Motor neuron (in vitro differentiated cells): ENCODE measurements at regions not wholly inside any gene's neighbourhood (a gene's known extent, or its start where the extent isn't known, plus 50 kb on each side); places are given as distances from the start of the nearest gene placed in this dataset.
A peak's percentile ranks its signal among the peaks of the same experiment; 100 is the strongest.

Source experiments
- ATAC-seq, 8 experiments: fragments of 200-7000 bp; cut with Tn5 transposase; replicated peaks in 6 of 8; 2 replicates each; pipeline ENCODE4 v1.8.0; 2021; ENCODE audit warnings: mild to moderate bottlenecking in 8 of 8, moderate library complexity in 8 of 8
- H3K27ac ChIP-seq, 2 donors: fragments of 250-450 bp; sonication (Bioruptor Pico); 2 replicates each; pipeline ENCODE4 v1.9.0; 2021; ENCODE audit warnings: antibody characterized with exemption in 2 of 2, mild to moderate bottlenecking in 2 of 2, moderate library complexity in 1 of 2
- H3K4me1 ChIP-seq, 2 donors: fragments of 250-450 bp; sonication (Bioruptor Pico); replicated peaks in 1 of 2; 2 replicates each; pipeline ENCODE4 v1.6.1; 2021; ENCODE audit warnings: antibody characterized with exemption in 2 of 2, mild to moderate bottlenecking in 2 of 2, moderate library complexity in 1 of 2
- H3K4me3 ChIP-seq, 5 donors: fragments of 250-450 bp; sonication (Bioruptor Pico); 2 replicates each; pipeline ENCODE4 v1.9.0; 2021; ENCODE audit warnings: antibody characterized with exemption in 5 of 5, mild to moderate bottlenecking in 5 of 5, moderate library complexity in 4 of 5
- WGBS, 10 experiments: fragments of 450-650 bp; shearing (Covaris generic); methylation state at CpG; one replicate each; pipeline ENCODE4 v1.0.0; 2022; 5-methylcytosine and 5-hydroxymethylcytosine counted together
- in situ Hi-C, 9 experiments: fragments of 400-800 bp; cut with MboI; loops; one replicate each; pipeline ENCODE4 v1.15.0; 2021; ENCODE audit warnings: low sequenced_read_pairs in 9 of 9, low pct_unique_long_range_greater_than_20kb in 2 of 9; ENCODE audit not compliant: unreplicated experiment in 9 of 9

- Histone ChIP-seq H3K4me1 (peaks cover 13 to 18% of the 10 kb centered on the region in 2 donors), H3K4me3 (no peak overlapping the region), H3K27ac (peak overlapping the region; percentile 41 to 62)
- in situ Hi-C loops = no loop called here
- no peak for ATAC-seq
Observed at GRCh38 chr16:26901983-26902382, 164.7 kb upstream of the C16orf82 start.

- in situ Hi-C loops = no loop called here
- H3K4me1 ChIP-seq = peaks cover 16 to 30% of the 10 kb centered on the region in 2 donors
- H3K27ac ChIP-seq = no peak overlapping the region
- WGBS, 10 experiments = 0 to 100% (median 71%) methylated on average over 1 to 2 of the region's 2 CpGs; no CpG with 5 or more reads in 3 of the 10 experiments
- no peak overlapping the region for H3K4me3 ChIP-seq
- ATAC-seq = no peak
Observed at GRCh38 chr16:26905336-26905735, 161.4 kb upstream of the C16orf82 start.

- ATAC-seq = peak in 5 of 8 experiments; percentile 21 to 91 (median 87)
- in situ Hi-C loops = no loop called here
- no peak overlapping the region for H3K4me3 ChIP-seq
- peak overlapping the region; percentile 15 to 47 for H3K27ac ChIP-seq
- WGBS, 10 experiments = 0 to 70% (median 41%) methylated on average over 1 to 3 of the region's 4 CpGs; no CpG with 5 or more reads in 4 of the 10 experiments
- H3K4me1 ChIP-seq = peaks cover 3 to 18% of the 10 kb centered on the region in 2 donors
Observed at GRCh38 chr16:26909623-26910022, 157.1 kb upstream of the C16orf82 start.

- in situ Hi-C loops = no loop called here
- WGBS, 10 experiments = 0 to 100% (median 33%) methylated on average over 1 of the region's 2 CpGs; no CpG with 5 or more reads in 5 of the 10 experiments
- H3K4me3 ChIP-seq = no peak overlapping the region
- H3K27ac ChIP-seq = no peak overlapping the region
- peaks cover 3 to 13% of the 10 kb centered on the region in 2 donors for H3K4me1 ChIP-seq
- no peak for ATAC-seq
Observed at GRCh38 chr16:26911436-26911835, 155.3 kb upstream of the C16orf82 start.

- Histone ChIP-seq H3K4me3 (no peak overlapping the region), H3K4me1 (peaks cover 3 to 10% of the 10 kb centered on the region in 2 donors), H3K27ac (no peak overlapping the region)
- in situ Hi-C loops = no loop called here
- ATAC-seq = peak in 2 of 8 experiments; percentile 7 to 42
- WGBS, 10 experiments = 18 to 93% (median 61%) methylated on average over 1 to 6 of the region's 6 CpGs; no CpG with 5 or more reads in 1 of the 10 experiments
Observed at GRCh38 chr16:26913851-26914250, 152.9 kb upstream of the C16orf82 start.

- Histone ChIP-seq H3K4me3 (no peak overlapping the region), H3K27ac (no peak overlapping the region), H3K4me1 (peaks cover 9 to 18% of the 10 kb centered on the region in 2 donors)
- in situ Hi-C loops = no loop called here
- WGBS, 10 experiments = 0 to 50% (median 38%) methylated on average over 1 to 9 of the region's 10 CpGs
- peak in 4 of 8 experiments; percentile 33 to 82 (median 61) for ATAC-seq
Observed at GRCh38 chr16:26930786-26931581, 135.7 kb upstream of the C16orf82 start.

GRCh38 chr16:26950636-26951035 is 116.1 kb upstream of the C16orf82 start:
- WGBS, 10 experiments = 10 to 56% (median 27%) methylated on average over 1 to 4 of the region's 4 CpGs; no CpG with 5 or more reads in 2 of the 10 experiments
- ATAC-seq = peak in 2 of 8 experiments; percentile 18 to 87

GRCh38 chr16:26951950-26952349 is 114.8 kb upstream of the C16orf82 start:
- 7 to 80% (median 45%) methylated on average over 1 to 7 of the region's 9 CpGs; no CpG with 5 or more reads in 2 of the 10 experiments for WGBS, 10 experiments
- in situ Hi-C loops = no loop called here
- peaks cover 10 to 19% of the 10 kb centered on the region in 2 donors for H3K4me1 ChIP-seq

More at GRCh38 chr16:26950636-26951035, 116.1 kb upstream of the C16orf82 start:
- Histone ChIP-seq H3K4me1 (peaks cover 10 to 19% of the 10 kb centered on the region in 2 donors), H3K27ac (no peak overlapping the region), H3K4me3 (no peak overlapping the region)
- in situ Hi-C loops = no loop called here

GRCh38 chr16:26952411-26952810 is 114.3 kb upstream of the C16orf82 start:
- WGBS, 10 experiments = 60 to 80% methylated on average over 1 of the region's 1 CpG; no CpG with 5 or more reads in 8 of the 10 experiments
- Histone ChIP-seq H3K4me3 (no peak overlapping the region), H3K27ac (no peak overlapping the region), H3K4me1 (peaks cover 10 to 19% of the 10 kb centered on the region in 2 donors)
- in situ Hi-C loops = no loop called here
- no peak for ATAC-seq

More at GRCh38 chr16:26951950-26952349, 114.8 kb upstream of the C16orf82 start:
- Histone ChIP-seq H3K27ac (no peak overlapping the region), H3K4me3 (no peak overlapping the region)
- ATAC-seq = peak in 3 of 8 experiments; percentile 28 to 50 (median 43)

- 28 to 90% (median 50%) methylated on average over 1 to 2 of the region's 2 CpGs for WGBS, 10 experiments
- Histone ChIP-seq H3K4me3 (no peak overlapping the region), H3K27ac (no peak overlapping the region), H3K4me1 (peaks cover 12 to 14% of the 10 kb centered on the region in 2 donors)
- ATAC-seq = no peak
- in situ Hi-C loops = no loop called here
Observed at GRCh38 chr16:26957283-26957859, 109.4 kb upstream of the C16orf82 start.

- H3K4me3 ChIP-seq = no peak overlapping the region
- H3K4me1 ChIP-seq = peaks cover 7% of the 10 kb centered on the region in 2 donors
- 0 to 100% (median 37%) methylated on average over 1 to 5 of the region's 5 CpGs; no CpG with 5 or more reads in 4 of the 10 experiments for WGBS, 10 experiments
- in situ Hi-C loops = no loop called here
- no peak for ATAC-seq
- no peak overlapping the region for H3K27ac ChIP-seq
Observed at GRCh38 chr16:26959416-26960009, 107.2 kb upstream of the C16orf82 start.

GRCh38 chr16:26961459-26961858 is 105.3 kb upstream of the C16orf82 start:
- Histone ChIP-seq H3K4me1 (peaks cover 7% of the 10 kb centered on the region in 2 donors), H3K4me3 (no peak overlapping the region), H3K27ac (no peak overlapping the region)
- ATAC-seq = no peak
- in situ Hi-C loops = no loop called here

GRCh38 chr16:26963109-26963508 is 103.6 kb upstream of the C16orf82 start:
- H3K27ac ChIP-seq = no peak overlapping the region
- peaks cover 7% of the 10 kb centered on the region in 2 donors for H3K4me1 ChIP-seq
- no peak overlapping the region for H3K4me3 ChIP-seq
- peak in 1 of 8 experiments; percentile 51 for ATAC-seq
- in situ Hi-C loops = no loop called here
- 17 to 100% (median 51%) methylated on average over 1 to 3 of the region's 4 CpGs; no CpG with 5 or more reads in 2 of the 10 experiments for WGBS, 10 experiments
